ENCODE measurements at regions not wholly inside any gene's neighbourhood (a gene's known extent, or its start where the extent isn't known, plus 50 kb on each side); places are given as distances from the start of the nearest gene placed in this dataset.

- TF ChIP-seq ZNF280C (tag by site-specific recombination; IDR thresholded peaks at IDR 0.05) (no peak), ZNF623 (tag by site-specific recombination; IDR thresholded peaks at IDR 0.05) (no peak)
These were observed 179.1 kb downstream of the SOD2 start (continued) for GRCh38 chr6:159513914-159514313.

- CTCF ChIA-PET: interaction anchor here (0.5 kb wide), 1 partner anchor 611 kb away, joined by 3 read pairs; no protein-coding TSS in a partner anchor
- no peaks in the 10 kb centered on the region for H3K36me3 ChIP-seq (ENCODE audit: control insufficient read depth in 2 of 2, insufficient read depth in 1 of 2, low read length in 2 of 2)
- POLR2A ChIA-PET: no interaction called here
- H3K4me3 ChIP-seq (ENCODE audit: low read depth, low read length): no peak overlapping the region
- no peak overlapping the region for H3K27ac ChIP-seq (ENCODE audit: extremely low read depth, low read depth, low read length)
- TF ChIP-seq ZNF146 (tag by site-specific recombination; IDR thresholded peaks at IDR 0.05) (no peak), SP7 (tag by site-specific recombination; IDR thresholded peaks at IDR 0.05) (no peak), ZNF624 (tag by site-specific recombination; IDR thresholded peaks at IDR 0.05) (no peak), ZNF621 (tag by site-specific recombination; IDR thresholded peaks at IDR 0.05) (no peak), ZFHX2 (tag by site-specific recombination; conservative IDR thresholded peaks at IDR 0.05) (no peak), ZXDB (tag by site-specific recombination; IDR thresholded peaks at IDR 0.05) (no peak), KLF17 (tag by site-specific recombination; IDR thresholded peaks at IDR 0.05) (no peak), ZNF132 (tag by site-specific recombination; IDR thresholded peaks at IDR 0.05; ENCODE audit: borderline replicate concordance) (no peak), ZNF596 (tag by site-specific recombination; IDR thresholded peaks at IDR 0.05) (no peak), ZSCAN30 (tag by site-specific recombination; IDR thresholded peaks at IDR 0.05) (no peak), ZNF155 (tag by site-specific recombination; IDR thresholded peaks at IDR 0.05) (no peak), ZNF501 (tag by site-specific recombination; IDR thresholded peaks at IDR 0.05) (no peak), ZBTB21 (tag by site-specific recombination; IDR thresholded peaks at IDR 0.05) (no peak), MEIS1 (CRISPR knock-in tag; IDR thresholded peaks at IDR 0.05; ENCODE audit: borderline replicate concordance) (no peak), ZNF510 (tag by site-specific recombination; IDR thresholded peaks at IDR 0.05; ENCODE audit: insufficient replicate concordance) (no peak), ZNF660 (tag by site-specific recombination; IDR thresholded peaks at IDR 0.05) (no peak), ZFP41 (tag by site-specific recombination; IDR thresholded peaks at IDR 0.05; ENCODE audit: borderline replicate concordance) (no peak), ZSCAN5A (tag by site-specific recombination; IDR thresholded peaks at IDR 0.05) (no peak), MZF1 (tag by site-specific recombination; IDR thresholded peaks at IDR 0.05; ENCODE audit: borderline replicate concordance) (no peak)
- no peaks in the 10 kb centered on the region for H3K9me3 ChIP-seq (ENCODE audit: control insufficient read depth, insufficient read depth, low read depth, low read length)
- no peaks in the 10 kb centered on the region for H3K4me1 ChIP-seq (ENCODE audit: control insufficient read depth, insufficient read depth, low read length)
These were observed 179.8 kb downstream of the SOD2 start for GRCh38 chr6:159513074-159513720.

All from HEK293 (cell line).